GM12878 (cell line): ENCODE measurements at regions not wholly inside any gene's neighbourhood (a gene's known extent, or its start where the extent isn't known, plus 50 kb on each side); places are given as distances from the start of the nearest gene placed in this dataset.

ENCODE experiments used
- ATAC-seq: fragments of 200-7000 bp; cut with Tn5 transposase; 3 replicates; pipeline ENCODE4 v1.9.1; 2020; ENCODE audit warnings: mild to moderate bottlenecking, moderate library complexity
- BruUV-seq: library from RNA; stranded (reverse); fragments of 400-500 nt; replicated peaks from 2 replicates; lab custom pipeline; 2021; lab: Mats Ljungman, UMichigan
- CTCF ChIA-PET: fragments of 300-600 bp; sonication (Branson Sonifier 250); formaldehyde crosslinking; extraction: SDS; loops from one replicate; lab custom pipeline; 2021; ENCODE audit warnings: inconsistent platforms; lab: Yijun Ruan, JAX
- POLR2A ChIA-PET: fragments of 350-600 bp; formaldehyde crosslinking; extraction: SDS; loops from one replicate; lab custom pipeline; 2021; ENCODE audit warnings: inconsistent platforms; lab: Charles Lee
- RAD21 ChIA-PET: fragments of 300-600 bp; sonication (Branson Sonifier 250); formaldehyde crosslinking; loops from one replicate; lab custom pipeline; 2023; ENCODE audit warnings: antibody characterized with exemption; ENCODE audit not compliant: unreplicated experiment; lab: Charles Lee
- SMC1A ChIA-PET: fragments of 300-600 bp; sonication (Branson Sonifier 250); formaldehyde crosslinking; loops from one replicate; lab custom pipeline; 2023; ENCODE audit not compliant: unreplicated experiment, uncharacterized antibody; lab: Charles Lee
- DNase-seq: peaks from one replicate; pipeline ENCODE4 v3.0.0-alpha.2; 2011; ENCODE audit warnings: low read depth, low spot score
- FAIRE-seq: peaks from 3 replicates; lab custom pipeline; 2011; peaks lifted over from hg19 to GRCh38; lab: Jason Lieb, UNC
- H2AFZ ChIP-seq: 2 replicates; pipeline ENCODE4 v1.6.0; 2011; ENCODE audit warnings: low read depth, low read length, control low read depth; ENCODE audit not compliant: control insufficient read depth
- H3K27ac ChIP-seq: 2 replicates; pipeline ENCODE4 v1.5.1; 2011; ENCODE audit warnings: control low read depth; ENCODE audit not compliant: control insufficient read depth, insufficient read depth
- H3K27me3 ChIP-seq, 2 experiments: replicated peaks in 1 of 2; 2 replicates each; pipeline versions ENCODE4 v1.6.0 to v1.6.1; 2011; ENCODE audit warnings: low read length in 1 of 2; ENCODE audit not compliant: control insufficient read depth in 2 of 2, insufficient read depth in 2 of 2
- H3K36me3 ChIP-seq, 2 experiments: 2 replicates each; pipeline ENCODE4 v1.5.1; 2011; ENCODE audit warnings: low read length in 1 of 2; ENCODE audit not compliant: control insufficient read depth in 2 of 2, insufficient read depth in 2 of 2
- H3K4me1 ChIP-seq: 2 replicates; pipeline ENCODE4 v1.6.1; 2011; ENCODE audit warnings: mild to moderate bottlenecking, low read length, moderate library complexity, mixed read lengths; ENCODE audit not compliant: control insufficient read depth, insufficient read depth
- H3K4me2 ChIP-seq: 2 replicates; pipeline ENCODE4 v1.6.0; 2011; ENCODE audit warnings: control low read depth; ENCODE audit not compliant: control insufficient read depth, insufficient read depth
- H3K4me3 ChIP-seq: fragments of 200-600 bp; sonication (generic); 2 replicates; pipeline ENCODE4 v1.5.1; 2016
- H3K79me2 ChIP-seq: 2 replicates; pipeline ENCODE4 v1.6.0; 2011; ENCODE audit warnings: low read length; ENCODE audit not compliant: control insufficient read depth, insufficient read depth
- H3K9ac ChIP-seq: 2 replicates; pipeline ENCODE4 v1.8.0; 2011; ENCODE audit warnings: low read length, control low read depth, mixed read lengths; ENCODE audit not compliant: control insufficient read depth, insufficient read depth
- H3K9me3 ChIP-seq: replicated peaks from 3 replicates; pipeline ENCODE4 v1.5.1; 2011; ENCODE audit warnings: mild to moderate bottlenecking, low read length; ENCODE audit not compliant: control insufficient read depth, insufficient read depth
- H4K20me1 ChIP-seq: 2 replicates; pipeline ENCODE4 v1.6.0; 2011; ENCODE audit not compliant: control insufficient read depth, insufficient read depth
- ATF7 ChIP-seq: fragments of 450-650 bp; IDR thresholded peaks from 2 replicates; pipeline ENCODE4 v1.6.1; 2016; ENCODE audit warnings: low read depth, mild to moderate bottlenecking
- BACH1 ChIP-seq: fragments of 450-650 bp; IDR thresholded peaks from 2 replicates; pipeline ENCODE4 v1.6.1; 2017; ENCODE audit warnings: mild to moderate bottlenecking, borderline replicate concordance
- BMI1 ChIP-seq: fragments of 450-650 bp; IDR thresholded peaks from 2 replicates; pipeline ENCODE4 v1.6.1; 2016; ENCODE audit warnings: mild to moderate bottlenecking, moderate library complexity, borderline replicate concordance
- CBFB ChIP-seq: IDR thresholded peaks from 2 replicates; pipeline ENCODE4 v1.6.1; 2016; ENCODE audit warnings: antibody characterized with exemption, low read depth
- CBX3 ChIP-seq: fragments of 200-600 bp; sonication (generic); IDR thresholded peaks from 2 replicates; pipeline ENCODE4 v1.6.1; 2016; ENCODE audit warnings: low read depth, borderline replicate concordance
- CHD1 ChIP-seq: IDR thresholded peaks from 2 replicates; pipeline ENCODE4 v1.6.1; 2012; ENCODE audit warnings: low read depth, low read length, improper control_type of control experiment
- IKZF1 ChIP-seq: fragments of 450-650 bp; conservative IDR thresholded peaks from 2 replicates; pipeline ENCODE4 v1.6.1; 2017; ENCODE audit warnings: antibody characterized with exemption, mild to moderate bottlenecking
- JUND ChIP-seq: IDR thresholded peaks from 2 replicates; pipeline ENCODE4 v1.6.1; 2012; ENCODE audit warnings: low read depth, mild to moderate bottlenecking, low read length, improper control_type of control experiment, moderate library complexity
- MEF2A ChIP-seq: IDR thresholded peaks from 2 replicates; pipeline ENCODE4 v1.6.1; 2011; ENCODE audit warnings: low read depth, mild to moderate bottlenecking, low read length, moderate library complexity; ENCODE audit not compliant: insufficient read depth
- MTA2 ChIP-seq: fragments of 450-650 bp; IDR thresholded peaks from 2 replicates; pipeline ENCODE4 v1.6.1; 2016; ENCODE audit warnings: low read depth, mild to moderate bottlenecking, moderate library complexity
- NBN ChIP-seq: fragments of 450-650 bp; IDR thresholded peaks from 2 replicates; pipeline ENCODE4 v1.6.1; 2016
- NFYB ChIP-seq: IDR thresholded peaks from 2 replicates; pipeline ENCODE4 v1.6.1; 2011; ENCODE audit warnings: low read depth, mild to moderate bottlenecking, low read length, improper control_type of control experiment, moderate library complexity; ENCODE audit not compliant: insufficient read depth
- PML ChIP-seq: IDR thresholded peaks from 2 replicates; pipeline ENCODE4 v1.6.1; 2012; ENCODE audit warnings: low read length, inconsistent platforms
- RAD21 ChIP-seq: IDR thresholded peaks from 2 replicates; pipeline ENCODE4 v1.6.1; 2011; ENCODE audit warnings: mild to moderate bottlenecking, low read depth, low read length, moderate library complexity; ENCODE audit not compliant: insufficient read depth
- RB1 ChIP-seq: fragments of 450-650 bp; formaldehyde crosslinking; IDR thresholded peaks from 2 replicates; pipeline ENCODE4 v1.6.1; 2017; ENCODE audit warnings: mild to moderate bottlenecking, borderline replicate concordance
- SIX5 ChIP-seq: IDR thresholded peaks from 2 replicates; pipeline ENCODE4 v1.6.1; 2011; ENCODE audit warnings: mild to moderate bottlenecking, low read depth, low read length, moderate library complexity; ENCODE audit not compliant: severe bottlenecking
- SMC3 ChIP-seq: IDR thresholded peaks from 2 replicates; pipeline ENCODE4 v1.6.1; 2011; ENCODE audit warnings: low read length, improper control_type of control experiment, borderline replicate concordance
- YBX1 ChIP-seq: fragments of 450-650 bp; IDR thresholded peaks from 2 replicates; pipeline ENCODE4 v1.6.1; 2016; ENCODE audit warnings: antibody characterized with exemption
- ZNF622 ChIP-seq: fragments of 450-650 bp; IDR thresholded peaks from 2 replicates; pipeline ENCODE4 v1.6.1; 2017; ENCODE audit warnings: mild to moderate bottlenecking, inconsistent platforms
- ZZZ3 ChIP-seq: IDR thresholded peaks from 2 replicates; pipeline ENCODE4 v1.6.1; 2011; ENCODE audit warnings: low read depth; ENCODE audit not compliant: control insufficient read depth, insufficient read length
- WGBS: methylation state at CpG from one replicate; pipeline ENCODE4 v1.1.6; 2016; ENCODE audit warnings: low lambda C conversion rate; ENCODE audit not compliant: insufficient replicate concordance, insufficient coverage; ENCODE audit errors: missing lambda C conversion rate; 5-methylcytosine and 5-hydroxymethylcytosine counted together
- in situ Hi-C: fragments of 300-500 bp; cut with MboI; formaldehyde crosslinking; loops from 9 replicates; pipeline ENCODE4 v1.14.3; 2018; ENCODE audit warnings: mixed read lengths
- intact Hi-C: fragments of 100-400 bp; cut with micrococcal nuclease; formaldehyde crosslinking; loops from one replicate; pipeline ENCODE4 v1.14.2; 2022; ENCODE audit not compliant: unreplicated experiment

DNA sequence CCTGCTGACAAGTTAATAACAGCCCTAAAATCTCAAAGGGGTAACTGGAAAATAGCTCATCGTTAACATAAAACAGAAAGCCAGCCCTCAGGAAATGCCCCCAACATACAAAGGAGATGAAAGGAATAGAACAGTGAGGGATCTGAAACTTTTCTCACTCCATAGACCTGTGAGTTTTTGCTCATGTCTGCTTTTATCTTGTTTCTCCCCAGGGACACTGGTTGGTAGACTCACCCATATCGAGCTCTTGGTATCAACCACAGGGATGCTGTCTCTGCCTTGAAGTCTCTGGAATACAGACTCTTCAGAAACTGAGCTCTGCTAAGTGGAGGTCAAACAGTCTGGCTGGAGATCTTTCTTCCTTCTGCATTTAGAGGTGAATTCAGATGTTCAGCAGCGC lies 77.4 kb upstream of the CAMK1G start (continued):
- TF ChIP-seq ZNF622 (no peak), BMI1 (no peak)

DNA sequence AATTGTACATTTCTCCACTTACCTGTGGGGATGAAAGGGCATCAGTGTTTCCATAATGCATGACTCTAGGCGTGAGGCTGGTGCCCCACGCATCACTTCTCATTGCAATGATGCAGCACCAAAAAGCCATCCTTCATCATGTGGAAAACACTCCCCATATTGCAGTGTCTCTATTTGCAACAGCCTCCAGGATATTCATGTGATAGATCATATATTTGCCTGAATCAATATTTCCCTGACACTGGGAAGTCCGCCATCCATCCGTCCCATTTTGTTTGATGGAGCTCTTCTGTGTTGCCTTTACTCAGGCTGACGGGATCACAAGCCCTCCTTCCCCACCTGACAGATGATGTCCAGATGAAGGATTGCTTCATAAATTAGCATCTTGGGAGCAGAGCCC lies 74.5 kb upstream of the CAMK1G start:
- H3K36me3 ChIP-seq: no peaks in the 10 kb centered on the region
- no peaks in the 10 kb centered on the region for H4K20me1 ChIP-seq
- no TSS peak for BruUV-seq
- ChIA-PET CTCF (no interaction called here), RAD21 (no interaction called here), SMC1A (no interaction called here), POLR2A (no interaction called here)
- H3K4me2 ChIP-seq: no peak overlapping the region
- no peaks in the 10 kb centered on the region for H3K4me1 ChIP-seq
- H3K9ac ChIP-seq: no peak overlapping the region
- intact Hi-C loops: no loop called here
- H3K27ac ChIP-seq: no peak overlapping the region
- TF ChIP-seq CHD1 (no peak), RB1 (no peak), CBX3 (no peak), MTA2 (no peak), IKZF1 (no peak), SMC3 (no peak), ZZZ3 (no peak), CBFB (no peak), PML (no peak), NBN (no peak), ATF7 (no peak), SIX5 (no peak), BACH1 (no peak), RAD21 (no peak), JUND (no peak), MEF2A (no peak), NFYB (no peak), YBX1 (no peak)
- no peak overlapping the region for H3K4me3 ChIP-seq
- no peak overlapping the region for H2AFZ ChIP-seq
- DNase-seq (no peak), ATAC-seq (no peak), FAIRE-seq (no peak)
- H3K79me2 ChIP-seq: no peaks in the 10 kb centered on the region
- WGBS: 80% methylated on average over 5 of the region's 5 CpGs
- in situ Hi-C loops: no loop called here
- H3K9me3 ChIP-seq: no peaks in the 10 kb centered on the region
- no peaks in the 10 kb centered on the region for H3K27me3 ChIP-seq
